GM18858 (cell line): ENCODE measurements at regions not wholly inside any gene's neighbourhood (a gene's known extent, or its start where the extent isn't known, plus 50 kb on each side); places are given as distances from the start of the nearest gene placed in this dataset.

Experiments
- ATAC-seq: cut with Tn5 transposase; IDR thresholded peaks from one replicate; pipeline ENCODE4 v1.9.1; 2021; ENCODE audit not compliant: unreplicated experiment

DNA sequence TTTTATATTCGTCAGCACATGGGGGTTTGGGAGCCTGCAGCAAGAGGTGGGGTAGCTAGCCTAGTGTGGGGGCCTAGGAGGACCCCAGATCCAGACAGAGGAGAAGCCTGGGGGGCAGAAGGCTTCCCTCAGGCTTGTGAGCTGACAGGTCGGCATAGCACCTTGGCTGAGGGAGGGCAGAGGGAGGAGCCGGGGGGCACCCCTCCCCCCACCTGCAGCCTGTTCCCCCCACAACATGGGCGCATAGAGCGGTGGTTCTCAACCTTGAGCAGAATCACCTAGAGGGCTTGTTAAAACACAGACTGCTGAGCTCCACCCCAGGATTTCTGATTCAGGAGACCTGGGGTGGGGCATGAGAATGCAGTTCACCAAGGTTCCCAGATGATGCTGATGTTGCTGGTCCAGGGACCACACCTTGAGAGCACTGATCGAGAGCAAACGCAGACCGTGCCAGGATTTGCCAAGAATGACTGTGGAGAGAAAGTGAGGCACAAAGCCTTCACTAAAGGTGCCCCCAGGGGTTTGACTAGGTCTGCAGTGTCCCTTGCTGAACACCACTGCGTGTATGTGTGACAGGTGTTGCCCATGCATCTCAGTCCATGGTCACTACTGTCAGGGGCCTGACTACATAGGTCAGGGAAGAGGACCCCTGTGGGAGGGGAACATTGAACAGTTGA, 163.3 kb downstream of the MACROH2A1 start:
- ATAC-seq: no peak

DNA sequence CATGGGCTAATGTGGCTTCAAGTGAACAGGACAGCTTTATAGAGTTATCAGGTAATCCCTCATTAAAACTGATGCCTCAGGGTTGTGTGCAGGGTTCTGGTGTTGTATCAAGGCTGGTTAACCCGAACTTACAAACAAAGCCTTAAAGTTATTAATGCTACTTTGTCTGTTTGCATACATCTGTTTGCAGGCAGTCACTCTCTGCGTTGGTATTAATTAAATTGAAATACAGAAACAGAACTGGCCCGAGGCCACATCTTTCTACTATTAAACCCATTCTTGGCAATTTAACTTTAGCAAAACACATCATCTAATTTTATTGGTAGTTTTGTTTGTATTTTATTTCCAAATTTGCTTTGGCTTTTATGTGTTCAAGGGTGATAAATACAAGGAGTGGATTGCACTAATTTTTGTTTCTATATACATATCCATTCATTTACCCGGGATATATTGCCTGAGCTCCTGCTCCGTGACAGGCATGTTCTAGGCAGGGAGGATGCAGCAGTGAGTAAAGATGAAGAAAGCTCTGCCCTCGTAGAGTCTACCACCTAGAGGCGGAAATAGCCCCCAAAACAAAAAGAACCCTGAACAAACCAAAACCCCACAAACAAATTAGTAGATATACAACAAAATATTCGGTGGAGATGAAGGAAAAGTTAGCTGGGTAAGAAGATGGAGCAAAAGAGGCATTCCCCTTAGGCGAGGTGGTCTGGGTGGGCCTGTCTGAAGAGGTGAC, 164.2 kb downstream of the MACROH2A1 start:
- no peak for ATAC-seq

DNA sequence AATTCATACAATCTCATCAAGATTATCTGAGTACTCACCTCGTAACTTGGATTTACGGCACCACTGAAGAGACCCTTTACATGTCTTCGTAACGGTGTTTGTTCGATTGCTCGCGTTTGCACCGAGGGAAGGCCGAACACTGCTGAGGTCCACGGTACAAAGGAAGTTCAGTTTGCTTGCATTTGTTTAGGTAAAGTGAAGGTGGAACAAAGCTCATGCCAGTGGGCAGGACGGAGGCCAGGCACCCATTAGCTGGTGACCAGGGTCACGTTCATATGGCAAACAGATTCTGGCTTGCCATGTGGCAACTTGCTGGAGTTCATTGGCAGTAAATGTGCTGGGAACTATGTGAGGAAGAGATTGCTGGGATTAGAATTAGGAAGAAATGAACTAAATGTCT, 164.8 kb downstream of the MACROH2A1 start:
- ATAC-seq: no peak

DNA sequence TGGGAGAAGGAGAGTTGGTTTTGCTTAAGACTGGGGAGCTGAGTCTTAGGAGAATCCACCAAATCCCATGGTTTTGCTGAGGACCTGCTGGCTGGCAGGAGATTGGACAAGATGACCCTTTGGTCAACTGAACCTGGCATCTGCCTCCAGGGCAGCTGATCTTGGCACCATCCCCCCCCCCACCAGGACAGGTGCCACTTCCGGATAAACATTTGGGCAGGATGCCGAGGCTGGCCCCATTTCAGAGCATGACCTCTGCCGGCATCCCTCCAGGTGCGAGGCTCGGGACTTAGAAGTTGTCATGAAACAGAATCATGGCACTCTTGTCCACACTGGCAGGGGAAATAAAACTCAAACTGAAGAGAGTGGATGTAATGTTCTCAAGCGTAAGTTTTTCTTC, 165.6 kb downstream of the MACROH2A1 start:
- ATAC-seq: no peak

DNA sequence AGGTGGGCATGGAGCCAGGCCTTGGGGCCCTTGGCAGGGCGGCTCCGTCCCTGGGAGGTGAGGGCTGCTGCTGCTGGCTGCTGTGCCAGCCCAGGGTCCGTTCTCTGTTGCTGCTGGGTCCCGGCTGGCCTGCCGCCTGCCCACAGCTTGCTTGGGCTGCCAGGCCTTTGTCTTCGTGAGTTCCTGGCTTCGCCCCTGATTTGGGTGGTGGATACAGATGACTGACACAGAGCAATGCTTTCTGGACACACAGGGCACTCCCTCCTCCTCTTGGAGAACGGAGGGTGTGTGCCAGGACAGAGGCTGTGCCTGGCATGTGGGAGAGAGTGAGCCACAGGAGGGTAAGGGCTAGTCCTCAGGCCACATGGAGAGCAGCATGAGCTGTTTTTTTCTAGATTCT, 166.1 kb downstream of the MACROH2A1 start:
- ATAC-seq: no peak

DNA sequence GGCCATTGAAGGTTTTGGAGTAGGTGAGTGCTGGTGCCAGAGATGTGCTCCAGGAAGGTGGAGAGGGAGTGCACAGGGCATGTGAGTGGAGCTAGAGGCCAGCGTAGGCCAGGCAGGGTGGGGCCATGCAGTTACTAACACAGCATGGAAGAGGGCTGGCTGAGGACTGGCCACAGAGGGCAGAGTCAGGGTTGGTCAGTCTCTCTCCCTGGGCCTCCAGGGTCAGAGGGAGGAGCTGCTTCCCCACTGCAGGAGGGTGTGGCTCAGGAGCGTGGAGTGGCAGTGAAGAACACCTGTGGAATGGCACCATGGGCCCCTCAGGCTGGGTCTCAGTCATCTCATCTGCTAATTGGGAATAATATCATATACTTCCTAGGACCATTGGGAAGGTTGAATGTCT, 167.7 kb downstream of the MACROH2A1 start:
- no peak for ATAC-seq

DNA sequence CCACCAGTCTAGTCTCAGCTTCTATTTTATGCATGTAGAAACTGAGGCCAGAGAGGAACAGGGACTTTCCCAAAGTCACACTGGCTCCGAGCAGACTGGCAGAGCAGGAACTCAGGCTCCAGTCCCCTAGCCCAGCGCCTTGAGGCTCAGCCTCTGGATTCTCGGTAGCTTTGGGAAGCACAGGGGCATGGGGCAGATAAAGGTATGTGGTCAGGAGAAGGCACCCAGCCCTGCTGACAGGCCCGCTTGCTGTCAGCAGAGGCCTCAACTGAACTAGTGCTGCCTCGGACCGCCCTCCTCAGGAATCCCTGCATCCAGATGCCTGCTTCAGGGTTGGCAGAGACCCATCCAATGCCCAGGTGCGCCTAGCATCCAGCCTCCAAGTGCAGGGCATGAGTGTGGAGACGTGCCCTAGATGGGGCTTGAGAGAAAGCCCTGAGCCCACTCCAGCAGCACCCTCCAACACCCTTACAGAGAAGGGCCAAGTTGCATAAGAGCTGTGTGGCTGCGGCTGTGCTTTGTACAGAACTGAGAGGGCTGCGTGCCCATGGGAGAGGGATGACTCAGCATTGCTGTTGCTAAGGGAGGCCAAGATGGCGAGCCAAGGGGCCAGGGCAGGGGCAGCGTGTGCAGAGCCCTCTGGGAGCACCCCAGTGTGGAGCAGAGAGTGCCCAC, 168.6 kb downstream of the MACROH2A1 start:
- no peak for ATAC-seq

DNA sequence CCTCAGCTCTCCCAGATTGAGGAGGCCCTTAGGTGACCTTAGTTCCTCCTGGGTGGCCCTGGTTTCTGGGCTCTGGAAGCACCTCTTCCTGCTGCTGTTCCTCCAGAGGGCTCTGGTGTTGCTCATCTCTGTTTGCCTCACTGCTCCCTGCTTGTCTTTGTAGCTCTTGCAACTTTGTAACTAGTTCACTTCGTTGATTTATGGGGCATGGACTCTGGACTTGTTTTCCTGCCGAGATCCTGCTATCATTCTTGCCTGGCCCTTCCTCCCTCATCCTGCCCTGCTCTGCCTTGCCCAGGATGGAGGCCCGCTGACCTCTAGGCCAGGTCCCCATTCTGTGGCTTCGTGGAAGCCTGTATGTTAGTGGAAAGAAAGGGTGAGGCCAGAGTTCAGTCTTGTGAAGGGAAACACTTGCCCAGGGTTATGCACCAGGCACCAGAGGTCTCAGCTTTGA, 169.3 kb downstream of the MACROH2A1 start:
- ATAC-seq: no peak

DNA sequence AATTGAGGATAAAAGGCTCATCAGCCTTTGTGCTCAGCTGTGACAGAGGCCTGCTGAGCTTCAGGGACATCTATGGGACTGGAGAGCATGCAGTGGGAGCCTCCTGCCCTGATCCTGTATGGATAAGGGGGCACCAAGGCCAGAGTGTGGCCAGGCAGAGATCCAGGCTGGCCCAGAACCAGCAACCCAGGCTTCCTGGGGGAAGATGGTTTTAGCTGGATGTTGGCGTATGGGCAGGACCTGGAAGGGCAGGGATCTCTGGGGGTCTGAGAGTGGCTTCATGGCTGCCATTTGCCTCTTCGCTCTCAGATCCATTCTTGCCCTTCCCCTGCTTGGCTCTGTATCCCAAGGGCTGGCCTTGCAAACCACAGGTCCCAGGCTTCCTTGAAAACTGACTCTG, 169.9 kb downstream of the MACROH2A1 start:
- no peak for ATAC-seq

DNA sequence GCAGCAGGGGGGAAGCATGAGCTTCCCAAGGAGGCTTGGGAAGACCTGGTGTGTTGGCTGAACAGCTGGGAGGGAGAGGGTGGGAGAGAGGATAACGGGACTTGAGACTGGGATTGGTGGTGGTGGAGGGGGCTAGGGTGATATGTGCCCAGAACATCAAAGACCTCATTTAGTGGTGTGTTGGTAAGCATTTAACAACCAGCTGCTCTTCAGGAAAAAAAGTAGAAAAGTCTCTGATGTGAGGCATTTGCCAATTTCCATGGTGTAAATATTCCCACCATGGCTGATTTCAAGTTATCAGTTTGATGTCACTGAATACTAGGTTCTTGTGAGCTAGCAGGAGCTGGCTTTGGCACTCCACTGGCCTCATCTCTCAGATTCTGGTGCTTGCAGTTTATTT, 170.8 kb downstream of the MACROH2A1 start:
- ATAC-seq: no peak

DNA sequence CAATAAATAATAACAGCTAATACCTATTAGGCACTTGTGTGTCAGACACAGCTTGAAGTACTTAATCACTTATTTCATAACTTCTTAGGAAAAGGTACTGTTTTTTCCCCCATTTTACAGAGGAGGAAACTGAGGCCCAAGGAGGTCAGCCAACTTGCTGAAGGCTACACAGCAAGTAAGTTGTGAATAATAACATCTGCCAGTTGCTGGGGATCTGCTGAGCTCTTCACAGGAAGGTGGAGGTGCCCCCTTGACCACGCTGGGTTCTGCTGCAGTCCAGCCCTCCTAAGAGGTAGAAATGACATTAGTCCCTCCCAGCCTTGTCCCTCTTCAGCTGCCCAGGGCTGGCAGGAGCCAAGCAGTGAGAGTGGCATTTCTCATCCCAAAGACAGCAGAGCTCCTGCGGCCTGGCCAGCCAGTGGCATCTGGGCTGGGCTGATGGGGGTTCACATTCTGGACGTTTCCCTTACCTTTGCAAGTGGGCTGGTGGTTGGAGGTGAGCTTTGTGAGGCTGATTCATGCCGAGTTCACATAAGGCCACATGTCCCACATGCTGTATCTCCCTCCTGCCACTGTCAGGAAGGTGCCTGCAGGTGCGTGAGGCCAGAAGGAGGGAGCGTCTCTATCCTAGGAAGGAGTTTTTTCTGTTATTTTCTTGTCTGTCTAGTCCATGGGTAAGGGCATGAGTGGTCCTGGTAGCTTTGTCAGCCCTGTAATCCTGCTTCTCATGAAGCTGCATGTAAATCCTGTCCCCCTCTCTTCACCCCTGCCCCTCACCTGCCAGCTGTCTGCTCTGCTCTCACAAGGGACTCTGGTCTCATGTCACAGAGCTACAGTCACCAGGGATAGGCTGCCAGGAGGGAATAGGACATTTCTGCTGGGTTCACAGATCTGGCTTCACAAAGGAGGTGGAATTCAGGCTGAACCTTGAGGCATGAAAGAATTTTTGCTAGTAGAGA, 171.7 kb downstream of the MACROH2A1 start:
- ATAC-seq: no peak

DNA sequence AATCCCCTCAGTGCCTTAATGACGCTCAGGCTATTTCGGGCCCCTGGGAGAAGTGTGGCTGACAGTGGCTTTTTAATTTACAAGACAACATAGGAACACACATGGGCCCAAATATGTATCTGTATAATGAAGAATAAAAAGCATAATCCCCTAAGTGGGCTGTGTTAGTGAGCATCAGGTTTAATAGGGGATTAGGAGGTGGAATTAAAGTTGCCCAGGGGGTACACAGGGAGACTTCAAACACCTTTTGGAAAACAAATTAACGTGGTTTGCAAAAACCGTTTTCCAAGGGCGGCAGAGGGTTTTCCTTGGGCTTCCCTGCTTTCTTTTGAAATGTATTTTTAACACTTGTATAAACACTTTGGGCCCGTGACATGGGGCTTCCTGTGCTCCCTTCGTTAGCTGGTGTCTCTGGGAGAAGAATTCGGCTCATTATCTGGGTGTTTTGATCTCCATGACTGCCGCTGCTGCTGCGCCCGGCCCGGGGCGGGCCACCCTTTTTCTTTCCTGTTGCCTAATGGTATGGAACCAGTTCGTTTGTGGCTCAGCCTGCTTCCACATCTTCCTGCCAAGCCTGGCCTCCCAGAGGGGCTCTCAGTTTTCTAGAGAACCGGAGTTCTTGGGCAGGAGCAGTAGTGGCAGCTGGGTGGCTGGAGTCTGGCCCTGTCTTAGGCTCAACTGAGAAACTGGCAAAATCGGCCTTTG, 173.0 kb downstream of the MACROH2A1 start:
- no peak for ATAC-seq

DNA sequence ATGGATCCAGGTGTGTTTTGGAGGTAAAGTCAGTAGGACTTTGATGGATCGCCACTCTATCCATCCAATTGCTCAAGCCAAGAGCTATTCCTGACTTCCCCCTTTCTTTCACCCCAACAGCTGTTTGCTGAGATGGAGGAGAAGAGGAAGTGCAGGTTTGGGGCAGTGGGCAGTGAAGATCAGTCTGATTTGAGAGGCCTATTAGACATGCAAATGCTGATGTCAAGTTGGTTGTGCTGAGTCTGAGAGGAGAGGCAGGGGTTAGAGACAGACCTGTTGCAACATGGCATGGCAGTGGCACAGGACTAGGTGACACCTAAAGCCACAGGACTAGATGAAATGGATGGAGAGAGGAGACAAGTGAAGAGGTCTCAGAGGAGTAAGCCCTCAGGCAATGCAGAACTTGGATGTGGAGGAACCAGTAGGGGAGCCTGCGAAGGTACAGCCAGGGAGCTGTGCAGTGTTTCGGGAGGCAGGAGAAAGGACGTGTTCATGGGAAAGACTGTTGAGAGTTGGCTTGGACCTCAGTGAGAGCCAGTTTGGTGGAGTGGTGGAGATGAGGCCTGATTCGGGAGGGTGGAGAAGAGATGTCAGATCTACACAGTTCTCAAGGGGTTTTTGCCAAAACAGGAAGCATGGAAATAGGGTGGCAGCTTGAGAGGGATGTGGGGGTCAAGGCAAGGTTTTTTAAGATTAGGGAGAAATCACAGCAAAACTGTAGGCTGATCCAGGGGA, 175.0 kb downstream of the MACROH2A1 start:
- no peak for ATAC-seq

DNA sequence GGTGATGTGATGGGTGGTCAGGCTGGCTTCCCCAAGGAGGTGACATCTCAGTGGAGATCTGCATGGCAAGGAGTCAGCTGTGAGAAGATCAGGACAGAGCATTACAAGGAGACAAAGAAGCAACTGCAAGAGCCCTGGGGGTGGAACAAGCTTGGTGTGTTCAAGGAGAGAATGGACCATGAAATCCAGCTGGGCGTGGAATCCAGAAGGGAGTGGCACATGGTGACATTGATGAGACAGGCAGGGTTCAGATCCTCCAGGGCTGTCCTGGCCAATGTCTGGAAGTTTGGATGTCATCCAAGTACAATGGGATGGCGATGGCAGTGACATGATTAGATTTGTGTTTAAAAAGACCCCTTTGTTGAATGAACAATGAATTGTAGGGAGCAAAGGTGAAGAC, 175.6 kb downstream of the MACROH2A1 start:
- no peak for ATAC-seq

DNA sequence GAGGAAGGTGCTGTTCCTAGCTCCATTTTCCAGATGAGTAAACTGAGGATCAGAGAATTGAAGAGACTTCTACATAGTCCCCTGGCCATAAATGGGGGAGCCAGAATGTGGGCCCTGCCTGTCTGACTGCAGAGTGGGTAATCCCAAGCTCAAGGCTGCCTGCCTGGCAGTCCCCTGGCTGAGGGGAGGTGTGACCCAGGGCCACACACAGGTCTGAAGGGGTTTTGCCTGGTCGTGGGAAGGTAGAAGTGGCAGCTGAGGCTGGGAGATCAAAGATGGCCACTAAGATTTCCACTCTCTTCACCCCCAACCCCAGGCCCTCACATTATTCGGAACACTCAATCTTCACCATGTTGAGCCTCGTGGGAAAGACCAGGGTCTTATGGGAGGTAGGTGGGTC, 176.3 kb downstream of the MACROH2A1 start:
- ATAC-seq: no peak

DNA sequence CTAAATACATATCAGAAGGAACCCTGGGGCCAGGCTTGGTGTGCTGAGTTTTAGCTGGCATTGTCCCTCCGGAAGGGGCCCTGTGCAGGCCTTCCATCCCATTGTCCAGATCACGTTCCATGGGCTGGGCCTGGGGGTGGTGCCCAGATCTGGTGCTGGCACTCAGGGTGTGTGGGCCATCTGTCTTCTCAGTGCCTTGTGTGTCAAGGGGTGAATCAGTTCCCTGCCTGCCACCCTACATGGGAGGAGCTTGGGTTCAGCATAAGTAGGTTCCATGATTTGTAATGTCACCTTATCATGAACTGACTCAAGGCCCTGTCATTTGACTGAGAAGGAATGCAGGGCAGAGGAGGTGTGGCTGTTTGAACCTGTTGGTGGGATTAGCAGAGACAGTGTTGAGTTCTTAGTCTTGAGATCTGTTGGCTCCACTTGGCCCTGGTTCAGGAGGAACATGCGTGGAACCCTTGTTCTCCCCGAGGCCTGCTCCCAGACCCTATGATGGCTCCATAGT, 176.8 kb downstream of the MACROH2A1 start:
- no peak for ATAC-seq

DNA sequence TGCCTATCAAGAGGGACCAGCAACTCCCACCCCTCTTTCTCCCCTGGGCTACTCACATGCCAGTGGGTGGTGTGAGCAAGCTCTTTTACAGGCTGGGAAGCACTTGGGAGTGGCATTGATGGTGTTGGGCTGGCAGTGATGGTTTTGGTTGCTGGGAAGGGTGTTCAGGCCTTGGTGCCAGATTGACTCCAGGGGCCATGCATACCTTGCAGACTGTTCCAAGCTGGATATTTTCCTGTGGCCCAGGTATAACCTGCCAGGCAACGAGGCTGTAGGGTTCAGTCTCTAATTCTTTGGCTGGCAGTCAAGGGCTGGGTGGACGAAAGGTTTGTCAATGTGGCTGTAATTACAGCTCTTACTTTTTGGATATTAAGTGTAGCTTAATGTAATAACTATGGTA, 177.3 kb downstream of the MACROH2A1 start:
- no peak for ATAC-seq

DNA sequence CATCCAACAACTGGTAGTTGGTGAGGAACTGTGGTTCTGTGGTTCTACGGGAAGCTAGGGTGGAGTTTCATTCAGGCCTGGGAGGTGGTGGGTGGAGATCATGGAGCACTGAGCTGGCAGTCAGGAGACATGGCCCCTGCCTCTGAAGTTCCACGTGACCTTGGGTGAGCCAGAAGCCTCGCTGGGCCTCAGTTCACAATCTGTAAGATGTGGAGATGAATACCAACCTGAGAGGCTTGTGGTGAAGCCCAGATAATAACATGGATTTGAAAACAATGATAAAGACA, 177.9 kb downstream of the MACROH2A1 start:
- ATAC-seq: no peak

DNA sequence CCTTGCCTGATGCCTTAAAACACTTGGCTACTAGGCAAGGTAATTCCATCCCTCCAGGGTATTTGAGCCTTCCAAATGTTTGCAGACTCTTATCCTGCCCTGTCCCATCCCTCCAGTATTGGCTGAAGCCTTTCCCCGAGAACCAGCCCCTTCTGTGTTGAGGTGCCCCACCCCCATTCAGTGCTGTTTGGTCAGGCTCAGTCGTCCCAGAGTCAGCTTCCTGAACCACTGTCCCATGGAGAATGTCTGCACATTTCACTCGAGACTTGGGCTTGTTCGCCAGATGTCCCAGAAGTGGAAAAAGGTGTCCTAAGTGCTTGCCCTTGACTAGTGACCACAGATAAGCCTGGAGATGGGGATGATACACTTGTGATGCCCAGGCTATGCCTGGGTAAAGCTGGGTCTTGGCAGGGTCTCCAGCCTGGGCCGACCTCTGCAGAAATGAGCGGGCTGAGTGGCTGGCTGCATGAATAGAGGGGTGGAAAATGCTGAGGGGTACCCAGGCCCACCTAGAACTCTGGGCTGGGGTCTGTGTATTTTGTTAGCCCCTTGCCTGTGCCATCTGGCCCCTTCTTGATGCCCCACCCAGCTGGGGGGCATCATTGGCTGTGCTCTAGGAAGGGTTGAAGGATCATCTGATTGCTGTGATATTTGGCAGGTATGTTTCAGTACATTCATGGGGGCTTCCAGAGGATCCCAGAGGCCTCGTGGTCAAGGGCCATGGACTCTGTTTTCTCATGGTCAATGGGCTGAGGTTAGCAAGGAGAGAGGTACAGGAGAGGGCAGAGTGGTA, 178.4 kb downstream of the MACROH2A1 start:
- no peak for ATAC-seq
